Right forelimb (tissue), 1 donor: ENCODE measurements at regions not wholly inside any gene's neighbourhood (a gene's known extent, or its start where the extent isn't known, plus 50 kb on each side); places are given as distances from the start of the nearest gene placed in this dataset.

Source experiments
- DNase-seq: peaks from one replicate; pipeline ENCODE4 v3.0.0-alpha.2; 2018

DNA sequence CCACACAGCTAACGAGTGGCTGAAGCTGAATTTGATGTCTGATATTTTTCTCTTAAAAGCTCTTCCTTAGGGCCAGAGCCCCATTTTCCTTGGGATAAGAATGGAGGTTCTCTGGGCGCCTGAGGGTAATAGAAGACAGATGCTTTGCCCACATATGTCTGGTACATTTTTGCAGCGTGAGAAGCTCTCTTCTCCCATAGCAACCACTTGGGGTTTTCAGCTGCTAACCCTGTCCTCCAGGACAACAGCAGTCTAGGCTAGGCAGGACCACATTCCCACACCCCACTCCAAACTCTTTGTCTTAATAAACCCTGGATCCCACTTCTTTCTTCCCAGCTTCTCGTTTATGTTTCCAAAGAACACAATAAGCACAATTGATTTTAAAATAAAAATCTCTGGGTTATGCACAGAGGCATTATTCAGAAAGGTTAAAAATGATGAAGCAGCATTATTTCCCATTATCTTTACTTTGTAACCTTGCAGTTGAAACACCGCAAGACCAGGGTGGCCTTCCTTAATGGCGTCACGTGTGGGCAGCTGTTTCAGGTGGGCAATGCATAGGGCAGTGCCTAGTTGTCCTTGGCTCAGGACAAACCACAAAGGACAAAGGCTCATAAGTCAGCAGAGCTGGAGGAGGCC, 56.5 kb upstream of the NTRK3 start:
- DNase-seq, result no peak

DNA sequence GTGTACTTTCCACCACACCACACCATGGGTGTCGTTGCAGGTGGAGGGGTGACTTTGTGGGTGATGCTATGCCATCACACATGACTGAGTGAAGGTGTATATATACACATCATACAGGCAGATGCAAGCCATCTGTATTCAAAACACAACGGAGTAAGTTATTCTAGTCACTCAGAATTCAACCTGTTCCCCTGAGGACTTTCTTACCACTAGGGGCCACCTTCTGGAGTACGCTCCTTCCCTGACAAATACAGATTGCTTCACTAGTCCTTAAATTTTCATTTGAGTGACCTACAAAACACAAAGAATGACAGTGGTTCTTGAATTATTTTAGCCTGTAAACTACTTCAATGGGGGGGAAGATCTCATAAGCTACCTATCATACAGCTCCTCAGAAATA, 52.8 kb upstream of the NTRK3 start:
- DNase-seq, result no peak

DNA sequence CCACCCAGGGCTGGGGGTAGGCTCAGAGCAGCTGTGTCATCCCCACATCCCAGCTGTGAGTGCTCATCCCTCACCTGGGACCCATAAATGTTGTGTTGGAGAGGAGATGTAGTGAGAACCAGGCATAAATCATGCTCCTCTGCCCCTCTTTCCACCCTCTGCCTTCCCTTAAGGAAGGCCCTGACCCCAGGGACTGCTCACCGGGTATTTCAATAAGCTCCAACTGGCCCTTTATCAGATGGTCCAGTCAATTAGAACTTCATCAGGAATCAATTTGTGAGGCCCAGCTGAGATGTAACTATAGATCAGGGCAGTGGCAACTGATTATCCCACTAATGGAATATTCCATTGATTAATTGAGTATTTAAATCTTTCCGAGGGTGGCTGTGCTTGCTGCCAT, 50.8 kb upstream of the NTRK3 start:
- DNase-seq, result no peak
